Tibial nerve (tissue), 4 donors: ENCODE measurements at regions not wholly inside any gene's neighbourhood (a gene's known extent, or its start where the extent isn't known, plus 50 kb on each side); places are given as distances from the start of the nearest gene placed in this dataset.

Experiments
- DNase-seq, 2 donors: peaks; one replicate each; pipeline ENCODE4 v3.0.0-alpha.2; 2019; ENCODE audit warnings: low spot score in 2 of 2
- H3K27ac ChIP-seq, 4 donors: fragments of 200-600 bp; sonication (generic) in 3 of 4; one replicate each; pipeline ENCODE4 v1.5.1; 2017 to 2019; ENCODE audit warnings: mild to moderate bottlenecking in 1 of 4
- H3K27me3 ChIP-seq, 2 donors: fragments of 200-600 bp; sonication (generic) in 1 of 2; one replicate each; pipeline versions ENCODE4 v1.5.1 to v1.6.0; 2017 to 2019
- H3K36me3 ChIP-seq, 3 donors: fragments of 200-600 bp; sonication (generic); one replicate each; pipeline ENCODE4 v1.5.1; 2018 to 2019
- H3K4me1 ChIP-seq, 4 donors: fragments of 200-600 bp; sonication (generic) in 3 of 4; one replicate each; pipeline ENCODE4 v1.5.1; 2017 to 2019
- H3K4me3 ChIP-seq, 4 donors: fragments of 200-600 bp; sonication (generic) in 3 of 4; one replicate each; pipeline ENCODE4 v1.5.1; 2017 to 2019; ENCODE audit warnings: mild to moderate bottlenecking in 1 of 4, moderate library complexity in 1 of 4
- H3K9me3 ChIP-seq, 4 donors: fragments of 200-600 bp; sonication (generic) in 3 of 4; one replicate each; pipeline ENCODE4 v1.5.1; 2017 to 2019
- CTCF ChIP-seq, 5 experiments: fragments of 200-600 bp in 3 of 5; fragments of 450-650 bp in 2 of 5; sonication (generic) in 3 of 5; IDR thresholded peaks; one replicate each; pipeline ENCODE4 v1.5.1; 2016 to 2019; ENCODE audit warnings: antibody characterized with exemption in 5 of 5, mild to moderate bottlenecking in 3 of 5, moderate library complexity in 2 of 5
- EP300 ChIP-seq, 2 donors: sonication (generic); formaldehyde crosslinking; IDR thresholded peaks; one replicate each; pipeline ENCODE4 v1.6.1; 2017; ENCODE audit warnings: antibody characterized with exemption in 2 of 2, mild to moderate bottlenecking in 1 of 2
- POLR2A ChIP-seq, 2 donors: fragments of 450-650 bp; IDR thresholded peaks; one replicate each; pipeline ENCODE4 v1.6.1; 2017; ENCODE audit warnings: antibody characterized with exemption in 2 of 2, mild to moderate bottlenecking in 2 of 2, moderate library complexity in 2 of 2
- WGBS, 2 donors: methylation state at CpG; one replicate each; pipeline ENCODE4 v1.1.5; 2018; 5-methylcytosine and 5-hydroxymethylcytosine counted together

DNA sequence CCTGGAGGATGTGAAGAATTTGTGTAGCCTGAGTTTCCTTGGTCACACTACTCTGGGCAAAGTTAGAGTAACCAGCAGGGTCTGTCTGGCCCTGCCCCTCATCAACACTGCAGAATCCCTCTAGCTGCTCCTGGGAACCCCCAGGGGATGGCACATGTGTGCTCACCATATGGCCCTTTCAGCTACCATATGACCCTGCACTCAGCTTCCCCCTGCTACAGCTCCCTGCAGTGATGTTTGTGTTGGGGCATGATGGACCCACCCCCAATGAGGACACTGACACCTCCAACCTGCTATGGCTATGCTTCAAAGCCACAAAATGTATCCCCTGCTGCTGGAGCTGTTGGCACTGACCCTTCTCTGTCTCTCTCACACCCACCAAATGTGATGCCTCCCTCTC is 152.7 kb downstream of the SNX18 start:
- Histone ChIP-seq H3K9me3 (peaks cover 0 to 11% (median 0%) of the 10 kb centered on the region in 4 donors), H3K36me3 (no peaks in the 10 kb centered on the region), H3K27me3 (no peaks in the 10 kb centered on the region), H3K4me1 (peaks cover 0 to 36% (median 24%) of the 10 kb centered on the region in 4 donors), H3K4me3 (no peak overlapping the region), H3K27ac (peak overlapping the region in 1 of 4 donors; percentile 56)
- DNase-seq = no peak
- no peak for TF ChIP-seq POLR2A (IDR thresholded peaks at IDR 0.05)
- no peak for TF ChIP-seq EP300 (IDR thresholded peaks at IDR 0.05)
- TF ChIP-seq CTCF (IDR thresholded peaks at IDR 0.05) = no peak

GRCh38 chr5:54669845-54670244 is 152.3 kb downstream of the SNX18 start:
- Histone ChIP-seq H3K36me3 (no peaks in the 10 kb centered on the region), H3K9me3 (peaks cover 0 to 11% (median 0%) of the 10 kb centered on the region in 4 donors), H3K27ac (peak overlapping the region in 1 of 4 donors; percentile 56), H3K4me1 (peaks cover 0 to 37% (median 24%) of the 10 kb centered on the region in 4 donors), H3K4me3 (no peak overlapping the region), H3K27me3 (no peaks in the 10 kb centered on the region)
- no peak for DNase-seq
- TF ChIP-seq EP300 (IDR thresholded peaks at IDR 0.05) (no peak), POLR2A (IDR thresholded peaks at IDR 0.05) (no peak), CTCF (IDR thresholded peaks at IDR 0.05) (no peak)
- WGBS, 2 donors = 48 to 78% methylated on average over 1 of the region's 1 CpG

- H3K27me3 ChIP-seq = no peaks in the 10 kb centered on the region
- no peak overlapping the region for H3K27ac ChIP-seq
- H3K9me3 ChIP-seq = peaks cover 0 to 11% (median 0%) of the 10 kb centered on the region in 4 donors
- TF ChIP-seq POLR2A (IDR thresholded peaks at IDR 0.05) (no peak), EP300 (IDR thresholded peaks at IDR 0.05) (no peak), CTCF (IDR thresholded peaks at IDR 0.05) (no peak)
- peaks cover 0 to 42% (median 25%) of the 10 kb centered on the region in 4 donors for H3K4me1 ChIP-seq
- 27 to 32% methylated on average over 1 of the region's 1 CpG for WGBS, 2 donors
- H3K36me3 ChIP-seq = no peaks in the 10 kb centered on the region
- no peak overlapping the region for H3K4me3 ChIP-seq
- no peak for DNase-seq
Measured at GRCh38 chr5:54669285-54669684, 151.7 kb downstream of the SNX18 start.

- TF ChIP-seq CTCF (IDR thresholded peaks at IDR 0.05) = no peak
- TF ChIP-seq EP300 (IDR thresholded peaks at IDR 0.05) = no peak
- TF ChIP-seq POLR2A (IDR thresholded peaks at IDR 0.05) = no peak
- H3K9me3 ChIP-seq = peaks cover 0 to 11% (median 0%) of the 10 kb centered on the region in 4 donors
- no peak overlapping the region for H3K4me3 ChIP-seq
- H3K36me3 ChIP-seq = no peaks in the 10 kb centered on the region
- H3K27ac ChIP-seq = no peak overlapping the region
- DNase-seq = no peak
- peaks cover 0 to 46% (median 24%) of the 10 kb centered on the region in 4 donors for H3K4me1 ChIP-seq
- 91 to 96% methylated on average over 2 of the region's 2 CpGs for WGBS, 2 donors
- H3K27me3 ChIP-seq = no peaks in the 10 kb centered on the region
Measured at GRCh38 chr5:54668096-54668495, 150.5 kb downstream of the SNX18 start.

DNA sequence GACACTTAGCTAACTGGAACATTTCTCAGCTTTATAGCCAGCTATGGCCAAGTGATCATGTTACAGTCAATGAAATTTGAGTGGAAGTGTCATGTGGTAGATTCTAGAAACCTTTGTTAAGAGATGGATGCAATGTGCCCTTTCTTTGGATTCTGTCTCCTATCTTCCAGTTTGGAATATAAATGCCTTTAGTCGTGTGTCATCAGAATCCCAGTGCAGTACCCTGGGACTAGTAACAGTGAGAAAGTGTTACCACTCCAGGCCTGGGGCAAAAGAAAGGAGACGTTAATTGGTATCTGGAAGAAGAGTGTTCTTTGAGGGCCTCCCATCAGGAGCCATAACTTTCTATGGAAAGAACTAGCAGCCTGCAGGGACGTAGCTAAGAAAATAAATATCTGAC is 149.6 kb downstream of the SNX18 start:
- Histone ChIP-seq H3K9me3 (peaks cover 0 to 11% (median 0%) of the 10 kb centered on the region in 4 donors), H3K27me3 (no peaks in the 10 kb centered on the region), H3K36me3 (no peaks in the 10 kb centered on the region), H3K27ac (no peak overlapping the region), H3K4me3 (no peak overlapping the region), H3K4me1 (peaks cover 0 to 50% (median 23%) of the 10 kb centered on the region in 4 donors)
- TF ChIP-seq CTCF (IDR thresholded peaks at IDR 0.05) = no peak
- TF ChIP-seq EP300 (IDR thresholded peaks at IDR 0.05) = no peak
- no peak for TF ChIP-seq POLR2A (IDR thresholded peaks at IDR 0.05)
- WGBS, 2 donors = 63 to 71% methylated on average over 3 of the region's 3 CpGs
- no peak for DNase-seq
